H1 (cell line): ENCODE measurements at regions not wholly inside any gene's neighbourhood (a gene's known extent, or its start where the extent isn't known, plus 50 kb on each side); places are given as distances from the start of the nearest gene placed in this dataset.

Source experiments
- CTCF ChIA-PET: fragments of 300-600 bp; sonication (Branson Sonifier 250); formaldehyde crosslinking; loops from one replicate; lab custom pipeline; 2021; ENCODE audit not compliant: partially characterized antibody; lab: Charles Lee
- POLR2A ChIA-PET: fragments of 300-600 bp; sonication (Branson Sonifier 250); formaldehyde crosslinking; loops from one replicate; lab custom pipeline; 2021; ENCODE audit warnings: inconsistent platforms; ENCODE audit not compliant: partially characterized antibody; lab: Charles Lee
- DNase-seq, 2 experiments: peaks; one replicate each; pipeline versions ENCODE4 v3.0.0 to v3.0.0-alpha.2; 2010 to 2022; ENCODE audit warnings: low spot score in 2 of 2, low read depth in 1 of 2, mixed read lengths in 1 of 2
- FAIRE-seq: peaks from 2 replicates; lab custom pipeline; 2011; peaks lifted over from hg19 to GRCh38; lab: Jason Lieb, UNC
- H2AFZ ChIP-seq: 2 replicates; pipeline ENCODE4 v1.8.1; 2012; ENCODE audit warnings: low read length, inconsistent platforms
- H2AK5ac ChIP-seq: 2 replicates; pipeline ENCODE4 v1.6.1; 2013; ENCODE audit warnings: low read depth, low read length
- H2BK120ac ChIP-seq: replicated peaks from 2 replicates; pipeline ENCODE3; 2013; ENCODE audit warnings: low read depth, low read length, inconsistent platforms
- H2BK12ac ChIP-seq: 2 replicates; pipeline ENCODE4 v1.6.1; 2013; ENCODE audit warnings: low read depth, low read length
- H2BK15ac ChIP-seq: 2 replicates; pipeline ENCODE4 v1.6.1; 2013; ENCODE audit warnings: low read length
- H2BK20ac ChIP-seq: 2 replicates; pipeline ENCODE4 v1.6.1; 2013; ENCODE audit warnings: low read length
- H2BK5ac ChIP-seq: 2 replicates; pipeline ENCODE4 v1.6.1; 2013; ENCODE audit warnings: low read depth, low read length
- H3K14ac ChIP-seq: 2 replicates; pipeline ENCODE4 v1.6.1; 2013; ENCODE audit warnings: inconsistent platforms; ENCODE audit not compliant: insufficient read length
- H3K18ac ChIP-seq: 2 replicates; pipeline ENCODE4 v1.6.1; 2013; ENCODE audit warnings: low read length; ENCODE audit errors: extremely low read depth
- H3K23ac ChIP-seq: 2 replicates; pipeline ENCODE4 v1.6.1; 2013; ENCODE audit warnings: inconsistent platforms; ENCODE audit not compliant: insufficient read length
- H3K23me2 ChIP-seq: 2 replicates; pipeline ENCODE4 v1.6.1; 2013; ENCODE audit warnings: low read depth, low read length
- H3K27ac ChIP-seq: 2 replicates; pipeline ENCODE4 v1.6.1; 2011; ENCODE audit warnings: low read depth, low read length, inconsistent platforms
- H3K27me3 ChIP-seq, 4 experiments: replicated peaks in 1 of 4; 1 replicate in 1 of 4; 2 replicates in 3 of 4; pipeline versions ENCODE4 v1.6.1 to v1.8.1; 2011 to 2013; ENCODE audit warnings: low read length in 3 of 4, mild to moderate bottlenecking in 3 of 4, inconsistent platforms in 2 of 4, mixed read lengths in 2 of 4, moderate library complexity in 1 of 4; ENCODE audit not compliant: control insufficient read depth in 3 of 4, insufficient read depth in 3 of 4; ENCODE audit errors: extremely low read depth in 1 of 4
- H3K36me3 ChIP-seq, 4 experiments: 2 replicates each; pipeline versions ENCODE4 v1.6.1 to v1.8.1; 2011 to 2013; ENCODE audit warnings: mild to moderate bottlenecking in 4 of 4, low read length in 3 of 4, moderate library complexity in 2 of 4, control low read depth in 1 of 4, inconsistent platforms in 1 of 4; ENCODE audit not compliant: insufficient read depth in 4 of 4, control insufficient read depth in 2 of 4
- H3K4ac ChIP-seq: replicated peaks from 2 replicates; pipeline ENCODE3; 2013; ENCODE audit warnings: low read length, low read depth, mixed read lengths, inconsistent platforms; ENCODE audit not compliant: insufficient read length
- H3K4me1 ChIP-seq, 4 experiments: replicated peaks in 1 of 4; 1 replicate in 1 of 4; 2 replicates in 3 of 4; pipeline versions ENCODE4 v1.6.1 to v1.8.1; 2011 to 2013; ENCODE audit warnings: low read length in 3 of 4, inconsistent platforms in 2 of 4, mixed read lengths in 1 of 4; ENCODE audit not compliant: insufficient read depth in 4 of 4, control insufficient read depth in 3 of 4
- H3K4me2 ChIP-seq, 2 experiments: 2 replicates each; pipeline versions ENCODE4 v1.6.1 to v1.8.1; 2011 to 2013; ENCODE audit warnings: low read depth in 2 of 2, low read length in 2 of 2, control low read depth in 1 of 2, inconsistent platforms in 1 of 2, mild to moderate bottlenecking in 1 of 2; ENCODE audit not compliant: insufficient read depth in 1 of 2
- H3K4me3 ChIP-seq, 4 experiments: fragments of 200-600, 300-600 bp in 1 of 4; sonication (generic), shearing (Covaris generic), sonication (Bioruptor Twin) in 1 of 4; 2 replicates each; pipeline versions ENCODE4 v1.5.1 to v1.8.1; 2011 to 2016; ENCODE audit warnings: low read length in 4 of 4, low read depth in 3 of 4, control low read depth in 2 of 4, inconsistent platforms in 2 of 4, mild to moderate bottlenecking in 2 of 4, mixed read lengths in 1 of 4, moderate library complexity in 1 of 4; ENCODE audit not compliant: insufficient read depth in 2 of 4; ENCODE audit errors: extremely low read depth in 1 of 4
- H3K56ac ChIP-seq: replicated peaks from 2 replicates; pipeline ENCODE3; 2013; ENCODE audit warnings: low read depth, mild to moderate bottlenecking, mixed read lengths, low read length, inconsistent platforms; ENCODE audit not compliant: insufficient read length
- H3K79me1 ChIP-seq: 2 replicates; pipeline ENCODE4 v1.6.1; 2013; ENCODE audit warnings: low read depth, low read length, control low read depth
- H3K79me2 ChIP-seq, 2 experiments: 2 replicates each; pipeline versions ENCODE4 v1.6.1 to v1.8.1; 2012 to 2013; ENCODE audit warnings: low read length in 2 of 2, mild to moderate bottlenecking in 2 of 2, inconsistent platforms in 1 of 2; ENCODE audit not compliant: insufficient read depth in 2 of 2, control insufficient read depth in 1 of 2
- H3K9ac ChIP-seq, 4 experiments: replicated peaks in 1 of 4; 1 replicate in 1 of 4; 2 replicates in 3 of 4; pipeline versions ENCODE4 v1.6.1 to v1.8.1; 2011 to 2013; ENCODE audit warnings: low read depth in 3 of 4, low read length in 3 of 4, control low read depth in 2 of 4, mild to moderate bottlenecking in 2 of 4, moderate library complexity in 2 of 4, inconsistent platforms in 1 of 4; ENCODE audit errors: extremely low read depth in 1 of 4
- H3K9me3 ChIP-seq, 2 experiments: 2 replicates each; pipeline versions ENCODE4 v1.6.1 to v1.8.1; 2012 to 2013; ENCODE audit warnings: mild to moderate bottlenecking in 2 of 2, moderate library complexity in 2 of 2, control low read depth in 1 of 2, inconsistent platforms in 1 of 2, low read depth in 1 of 2, low read length in 1 of 2, mixed read lengths in 1 of 2; ENCODE audit not compliant: insufficient read depth in 2 of 2
- H4K20me1 ChIP-seq, 2 experiments: replicated peaks in 1 of 2; 2 replicates each; pipeline versions ENCODE3 to v1.8.1; 2011 to 2013; ENCODE audit warnings: inconsistent platforms in 2 of 2, low read length in 2 of 2, mild to moderate bottlenecking in 1 of 2; ENCODE audit not compliant: insufficient read depth in 2 of 2, control insufficient read depth in 1 of 2
- H4K5ac ChIP-seq: 2 replicates; pipeline ENCODE4 v1.6.1; 2013; ENCODE audit warnings: low read length, low read depth, mixed read lengths, inconsistent platforms; ENCODE audit not compliant: insufficient read length
- H4K8ac ChIP-seq: 2 replicates; pipeline ENCODE4 v1.8.0; 2013; ENCODE audit warnings: mild to moderate bottlenecking, moderate library complexity, low read length, inconsistent platforms; ENCODE audit not compliant: insufficient read depth; ENCODE audit errors: extremely low read depth
- H4K91ac ChIP-seq: replicated peaks from 2 replicates; pipeline ENCODE3; 2013; ENCODE audit warnings: low read length, mixed read lengths, inconsistent platforms; ENCODE audit not compliant: insufficient read length
- ASH2L ChIP-seq: fragments of 200-600, 300-600 bp; sonication (generic); IDR thresholded peaks from one replicate; pipeline ENCODE4 v1.7.1; 2017; ENCODE audit warnings: low read length
- BACH1 ChIP-seq: IDR thresholded peaks from 2 replicates; pipeline ENCODE4 v1.6.1; 2012; ENCODE audit warnings: low read length, improper control_type of control experiment
- BCL11A ChIP-seq, 2 experiments: IDR thresholded peaks; one replicate each; pipeline ENCODE4 v1.6.1; 2011; ENCODE audit warnings: low read depth in 2 of 2, low read length in 2 of 2, mild to moderate bottlenecking in 2 of 2
- BRCA1 ChIP-seq: IDR thresholded peaks from 2 replicates; pipeline ENCODE4 v1.6.1; 2012; ENCODE audit warnings: low read depth, low read length, improper control_type of control experiment
- CEBPB ChIP-seq: IDR thresholded peaks from 2 replicates; pipeline ENCODE4 v1.6.1; 2012; ENCODE audit warnings: low read depth, low read length
- EP300 ChIP-seq, 2 experiments: IDR thresholded peaks; 1 replicate in 1 of 2; 2 replicates in 1 of 2; pipeline ENCODE4 v1.6.1; 2011 to 2012; ENCODE audit warnings: low read depth in 2 of 2, low read length in 2 of 2, mild to moderate bottlenecking in 2 of 2, borderline replicate concordance in 1 of 2, inconsistent platforms in 1 of 2, moderate library complexity in 1 of 2
- EZH2 ChIP-seq: fragments of 200-600 bp; sonication (generic); IDR thresholded peaks from 2 replicates; pipeline ENCODE4 v1.7.1; 2012; ENCODE audit warnings: low read depth, mild to moderate bottlenecking, moderate library complexity, low read length, inconsistent platforms; ENCODE audit not compliant: severe bottlenecking
- HDAC2 ChIP-seq, 2 experiments: fragments of 300-600 bp in 1 of 2; sonication (generic) in 1 of 2; IDR thresholded peaks; 2 replicates each; pipeline ENCODE4 v1.6.1; 2011 to 2012; ENCODE audit warnings: low read depth in 2 of 2, low read length in 2 of 2, mild to moderate bottlenecking in 2 of 2, moderate library complexity in 2 of 2, borderline replicate concordance in 1 of 2, inconsistent platforms in 1 of 2
- HDAC6 ChIP-seq: IDR thresholded peaks from one replicate; pipeline ENCODE4 v1.7.1; 2012; ENCODE audit warnings: low read depth, mild to moderate bottlenecking, inconsistent platforms, low read length, moderate library complexity
- SIX5 ChIP-seq: IDR thresholded peaks from 2 replicates; pipeline ENCODE4 v1.6.1; 2011; ENCODE audit warnings: mild to moderate bottlenecking, low read depth, low read length
- SP1 ChIP-seq: IDR thresholded peaks from 2 replicates; pipeline ENCODE4 v1.6.1; 2011; ENCODE audit warnings: low read depth, low read length
- SRF ChIP-seq: IDR thresholded peaks from 2 replicates; pipeline ENCODE4 v1.6.1; 2011; ENCODE audit warnings: mild to moderate bottlenecking, low read depth, low read length, moderate library complexity
- SUZ12 ChIP-seq: fragments of 200-600 bp; sonication (generic); IDR thresholded peaks from 2 replicates; pipeline ENCODE4 v1.6.1; 2012; ENCODE audit warnings: mild to moderate bottlenecking, inconsistent platforms, low read length, moderate library complexity, mixed read lengths
- TAF7 ChIP-seq: optimal IDR thresholded peaks from 2 replicates; pipeline ENCODE3; 2011; ENCODE audit warnings: low read depth, mild to moderate bottlenecking, inconsistent platforms, low read length, moderate library complexity, borderline replicate concordance
- TCF12 ChIP-seq: IDR thresholded peaks from 2 replicates; pipeline ENCODE4 v1.6.1; 2011; ENCODE audit warnings: low read depth, mild to moderate bottlenecking, low read length
- WGBS, 2 experiments: shearing (Covaris generic) in 1 of 2; methylation state at CpG; one replicate each; pipeline versions ENCODE4 v1.1.6 to v1.1.7; 2013 to 2015; ENCODE audit warnings: low lambda C conversion rate in 2 of 2, mixed read lengths in 2 of 2, inconsistent platforms in 1 of 2, low coverage in 1 of 2, missing lambda C conversion rate in 1 of 2; ENCODE audit not compliant: insufficient replicate concordance in 2 of 2, insufficient coverage in 1 of 2, insufficient read length in 1 of 2; ENCODE audit errors: extremely low coverage in 1 of 2, missing lambda C conversion rate in 1 of 2; 5-methylcytosine and 5-hydroxymethylcytosine counted together

DNA sequence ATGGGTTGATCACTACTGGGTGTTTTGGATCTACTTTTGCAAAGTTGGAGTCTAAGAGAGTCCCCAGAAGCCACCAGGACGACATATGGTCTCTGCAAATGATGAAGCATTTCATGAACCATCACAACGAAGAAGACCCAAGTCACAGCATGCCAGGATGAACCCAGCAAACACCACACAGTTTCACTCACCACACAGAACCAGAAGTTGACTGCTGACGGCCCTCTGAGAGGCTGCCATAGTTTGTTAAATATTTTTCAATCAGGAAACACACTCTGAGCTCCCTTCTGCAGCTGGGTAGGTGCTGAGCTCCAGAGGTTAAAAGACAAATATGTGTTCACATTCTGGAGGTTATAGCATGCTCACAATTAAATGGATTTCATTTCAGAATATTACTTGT is 271.4 kb downstream of the DCDC2C start:
- Histone ChIP-seq H3K36me3 (no peaks in the 10 kb centered on the region; a peak in 1 of 8 replicates), H3K79me2 (no peaks in the 10 kb centered on the region), H2BK120ac (no peak overlapping the region), H3K14ac (no peak overlapping the region), H3K23me2 (peaks cover 11% of the 10 kb centered on the region; the same call in 1 of the 2 replicates), H4K8ac (no peak overlapping the region), H4K20me1 (peaks cover 3 to 10% of the 10 kb centered on the region in 2 experiments), H2BK12ac (no peak overlapping the region), H2AFZ (no peak overlapping the region), H3K56ac (no peak overlapping the region), H3K18ac (no peak overlapping the region), H2BK5ac (no peak overlapping the region), H3K23ac (no peak overlapping the region), H3K9me3 (peaks cover 6 to 11% of the 10 kb centered on the region in 2 experiments), H2BK15ac (no peak overlapping the region), H3K4ac (no peak overlapping the region), H3K4me2 (no peak overlapping the region), H3K9ac (no peak overlapping the region), H2BK20ac (no peak overlapping the region), H3K4me3 (no peak overlapping the region), H3K4me1 (no peaks in the 10 kb centered on the region), H4K91ac (no peak overlapping the region), H4K5ac (no peak overlapping the region), H3K27me3 (no peaks in the 10 kb centered on the region), H3K27ac (no peak overlapping the region), H3K79me1 (no peaks in the 10 kb centered on the region), H2AK5ac (no peak overlapping the region)
- WGBS, 2 experiments = 77% methylated on average over 3 of the region's 3 CpGs; no CpG with 5 or more reads in 1 of the 2 experiments
- POLR2A ChIA-PET = no interaction called here
- TF ChIP-seq EP300 (IDR thresholded peaks at IDR 0.05; ENCODE audit: borderline replicate concordance in 1 of 2, low read depth in 2 of 2, low read length in 2 of 2) = no peak
- no peak for TF ChIP-seq HDAC2 (IDR thresholded peaks at IDR 0.05; ENCODE audit: borderline replicate concordance in 1 of 2, low read depth in 2 of 2, low read length in 2 of 2)
- TF ChIP-seq SIX5 = no peak
- no peak for TF ChIP-seq BCL11A (IDR thresholded peaks at IDR 0.05; ENCODE audit: low read depth in 2 of 2, low read length in 2 of 2)
- no peak for TF ChIP-seq BRCA1
- no peak for TF ChIP-seq ASH2L
- no peak for TF ChIP-seq SRF
- TF ChIP-seq HDAC6 = no peak
- no peak for TF ChIP-seq TCF12
- no peak for TF ChIP-seq CEBPB
- no peak for TF ChIP-seq SUZ12
- TF ChIP-seq EZH2 = no peak
- TF ChIP-seq TAF7 = no peak
- TF ChIP-seq BACH1 = no peak
- no peak for TF ChIP-seq SP1
- no peak for DNase-seq
- no peak for FAIRE-seq
- CTCF ChIA-PET = interaction anchor here (1.1 kb wide), 1 partner anchor 16 kb away, joined by 3 read pairs; no protein-coding TSS in a partner anchor
